ENCODE measurements at regions not wholly inside any gene's neighbourhood (a gene's known extent, or its start where the extent isn't known, plus 50 kb on each side); places are given as distances from the start of the nearest gene placed in this dataset.

DNA sequence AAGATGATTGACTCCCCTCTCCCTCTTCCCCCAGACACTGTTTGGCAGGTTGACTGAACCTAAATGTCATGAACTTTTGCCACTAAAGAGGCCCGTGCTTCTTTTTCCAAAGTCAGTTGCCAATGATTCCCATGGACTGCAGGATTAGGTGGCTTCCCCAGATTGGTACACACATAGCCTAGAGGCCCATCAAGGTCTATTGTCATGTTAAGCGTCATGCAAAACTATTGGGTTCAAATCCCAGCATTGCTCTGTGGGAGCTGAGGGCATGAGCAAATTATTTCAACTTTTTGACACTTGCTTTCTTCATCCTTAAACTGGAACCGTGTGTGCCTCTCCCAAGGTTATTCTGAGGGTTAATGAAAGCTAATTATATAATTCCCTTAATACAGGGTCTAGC, 430.2 kb upstream of the TBX3 start:
- no peak for TF ChIP-seq ZFX (IDR thresholded peaks at IDR 0.05)
- TF ChIP-seq, protein P1, sequence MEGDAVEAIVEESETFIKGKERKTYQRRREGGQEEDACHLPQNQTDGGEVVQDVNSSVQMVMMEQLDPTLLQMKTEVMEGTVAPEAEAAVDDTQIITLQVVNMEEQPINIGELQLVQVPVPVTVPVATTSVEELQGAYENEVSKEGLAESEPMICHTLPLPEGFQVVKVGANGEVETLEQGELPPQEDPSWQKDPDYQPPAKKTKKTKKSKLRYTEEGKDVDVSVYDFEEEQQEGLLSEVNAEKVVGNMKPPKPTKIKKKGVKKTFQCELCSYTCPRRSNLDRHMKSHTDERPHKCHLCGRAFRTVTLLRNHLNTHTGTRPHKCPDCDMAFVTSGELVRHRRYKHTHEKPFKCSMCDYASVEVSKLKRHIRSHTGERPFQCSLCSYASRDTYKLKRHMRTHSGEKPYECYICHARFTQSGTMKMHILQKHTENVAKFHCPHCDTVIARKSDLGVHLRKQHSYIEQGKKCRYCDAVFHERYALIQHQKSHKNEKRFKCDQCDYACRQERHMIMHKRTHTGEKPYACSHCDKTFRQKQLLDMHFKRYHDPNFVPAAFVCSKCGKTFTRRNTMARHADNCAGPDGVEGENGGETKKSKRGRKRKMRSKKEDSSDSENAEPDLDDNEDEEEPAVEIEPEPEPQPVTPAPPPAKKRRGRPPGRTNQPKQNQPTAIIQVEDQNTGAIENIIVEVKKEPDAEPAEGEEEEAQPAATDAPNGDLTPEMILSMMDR (conservative IDR thresholded peaks at IDR 0.05) = no peak
- no peak overlapping the region for H3K27ac ChIP-seq

DNA sequence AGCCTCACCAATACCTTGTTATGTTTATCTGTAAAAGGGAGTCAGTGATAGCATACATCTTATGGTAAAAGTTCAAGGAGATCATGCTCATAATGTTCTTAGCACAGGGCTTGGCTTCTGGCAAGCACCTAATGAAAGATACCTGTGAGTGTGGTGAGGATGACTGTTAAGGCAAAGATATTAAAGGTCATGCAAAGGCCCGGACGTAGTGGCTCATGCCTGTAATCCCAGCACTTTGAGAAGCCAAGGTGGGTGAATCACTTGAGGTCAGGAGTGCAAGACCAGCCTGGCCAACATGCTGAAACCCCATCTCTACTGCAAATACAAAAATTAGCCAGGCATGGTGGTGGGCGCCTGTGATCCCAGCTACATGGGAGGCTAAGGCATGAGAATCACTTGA, 425.9 kb upstream of the TBX3 start:
- no peak for TF ChIP-seq ZFX (IDR thresholded peaks at IDR 0.05)
- TF ChIP-seq, protein P1 (conservative IDR thresholded peaks at IDR 0.05) = no peak
- H3K27ac ChIP-seq = no peak overlapping the region

DNA sequence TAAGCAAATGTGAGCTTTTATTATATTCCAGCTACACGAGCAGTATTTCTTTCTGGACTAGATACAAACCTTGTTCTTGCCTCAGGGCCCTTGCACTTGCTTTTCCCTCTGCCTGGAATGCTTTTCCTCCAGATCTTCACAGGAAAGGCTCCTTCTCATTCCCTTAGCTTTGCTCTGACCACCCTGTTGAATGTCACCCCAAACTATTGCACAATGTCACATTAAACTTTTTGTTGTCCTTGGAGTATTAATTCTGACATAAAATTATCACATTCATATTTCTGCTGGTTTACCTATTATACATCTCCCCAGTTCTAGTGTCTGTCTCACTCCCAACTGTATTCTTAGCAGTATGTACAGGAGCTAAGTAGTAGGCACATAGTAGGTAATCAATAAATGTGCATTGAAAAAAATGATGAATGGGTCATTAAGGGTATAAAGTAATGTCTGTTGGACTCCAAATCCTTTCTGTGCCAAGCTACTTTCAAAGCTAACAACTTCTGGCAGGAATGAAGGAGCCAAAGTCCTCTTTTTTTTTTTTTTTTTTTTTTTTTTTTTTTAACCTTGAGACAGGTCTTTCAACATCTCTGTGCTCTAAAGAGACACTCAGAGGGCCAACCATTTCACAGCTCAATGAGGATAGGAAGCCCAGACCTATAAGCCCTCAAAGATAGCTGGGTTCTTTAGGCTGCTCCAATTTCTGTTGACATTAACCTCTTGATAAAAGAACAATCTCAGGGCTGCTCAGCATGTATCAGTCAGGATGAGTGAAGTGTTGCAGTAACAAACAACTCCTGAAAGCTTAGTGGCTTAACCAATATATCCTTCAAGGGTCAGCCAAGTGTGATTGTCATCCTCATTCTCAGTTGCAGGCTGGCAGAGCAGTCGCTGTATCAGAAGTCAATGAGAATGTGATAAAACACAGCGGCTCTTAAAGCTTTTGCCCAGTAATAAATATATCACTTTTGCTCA, 424.4 kb upstream of the TBX3 start:
- TF ChIP-seq ZFX (IDR thresholded peaks at IDR 0.05) = no peak
- TF ChIP-seq, protein P1 (conservative IDR thresholded peaks at IDR 0.05) = no peak

DNA sequence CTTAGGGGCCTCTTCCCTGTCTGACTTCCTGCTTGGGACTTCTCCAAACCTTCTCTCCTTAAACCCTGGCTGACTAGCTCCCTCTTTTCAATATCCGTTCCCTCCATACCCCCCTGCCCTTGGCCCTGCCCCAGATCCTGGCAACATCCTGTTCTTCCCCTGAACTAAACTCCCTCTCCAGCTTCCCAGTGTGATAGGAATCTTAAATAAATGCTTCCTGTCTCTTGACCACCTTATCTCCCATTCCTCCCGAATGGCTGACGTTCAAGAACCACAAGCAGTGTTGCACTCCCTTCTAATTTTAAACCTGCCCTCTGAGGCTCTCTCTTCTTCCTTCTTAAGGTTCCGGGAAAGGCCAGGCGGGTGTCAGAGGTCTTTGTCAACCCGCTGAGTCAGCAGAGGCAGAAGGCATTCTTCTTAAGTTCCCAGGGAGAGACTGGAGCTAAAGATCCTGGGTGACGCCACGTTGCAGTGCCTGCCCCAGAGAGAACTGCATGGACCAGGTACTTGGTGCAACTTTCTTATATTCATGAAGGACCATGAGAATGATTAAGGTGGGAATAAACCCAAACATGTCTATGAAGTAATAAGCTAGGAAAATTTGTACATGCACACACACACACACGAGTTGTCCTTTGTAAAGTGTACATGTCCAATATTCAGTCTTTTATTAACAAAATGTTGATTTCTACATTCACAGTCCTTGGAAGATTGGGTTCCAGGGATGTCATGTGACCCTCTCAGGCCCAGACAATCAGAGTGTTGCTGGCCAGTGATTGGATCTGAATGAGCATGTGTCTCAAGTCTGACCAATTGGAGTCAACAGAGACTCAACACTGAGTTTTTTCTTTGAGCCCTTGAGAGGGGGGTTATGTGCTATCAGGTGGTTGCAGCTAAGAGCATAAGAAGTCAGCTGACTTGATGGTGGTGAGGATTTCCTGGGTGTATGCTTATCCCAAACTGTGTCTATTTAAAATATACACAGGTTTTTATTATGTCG, 420.2 kb upstream of the TBX3 start:
- H3K27ac ChIP-seq = peak overlapping the region; percentile 89
- TF ChIP-seq, protein P1 (conservative IDR thresholded peaks at IDR 0.05) = no peak
- no peak for TF ChIP-seq ZFX (IDR thresholded peaks at IDR 0.05)

More for the DNA sequence above, 424.4 kb upstream of the TBX3 start:
- H3K27ac ChIP-seq = no peak overlapping the region

DNA sequence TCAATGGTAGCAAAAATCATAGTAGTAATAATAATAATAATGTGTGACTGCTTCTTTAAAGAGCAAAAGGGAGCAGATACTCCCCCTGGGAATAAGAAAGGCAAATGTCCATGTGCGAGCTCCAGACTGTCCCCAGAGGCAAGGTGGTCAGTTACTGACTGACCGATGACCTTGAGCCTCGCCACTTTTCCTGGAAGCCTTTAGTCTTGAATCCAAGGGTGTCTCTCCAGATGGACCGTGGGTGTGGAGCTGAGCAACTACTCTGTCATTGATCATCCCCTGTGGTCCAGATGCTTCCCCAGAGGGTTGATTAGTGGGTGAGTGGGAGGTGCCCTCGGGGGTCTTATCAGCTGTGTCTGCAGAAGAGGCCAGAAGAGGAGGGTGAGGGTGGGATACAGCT, 418.5 kb upstream of the TBX3 start:
- no peak for TF ChIP-seq ZFX (IDR thresholded peaks at IDR 0.05)
- TF ChIP-seq, protein P1 (conservative IDR thresholded peaks at IDR 0.05) = no peak
- peak overlapping the region; percentile 89; the same call in 1 of the 2 replicates for H3K27ac ChIP-seq

DNA sequence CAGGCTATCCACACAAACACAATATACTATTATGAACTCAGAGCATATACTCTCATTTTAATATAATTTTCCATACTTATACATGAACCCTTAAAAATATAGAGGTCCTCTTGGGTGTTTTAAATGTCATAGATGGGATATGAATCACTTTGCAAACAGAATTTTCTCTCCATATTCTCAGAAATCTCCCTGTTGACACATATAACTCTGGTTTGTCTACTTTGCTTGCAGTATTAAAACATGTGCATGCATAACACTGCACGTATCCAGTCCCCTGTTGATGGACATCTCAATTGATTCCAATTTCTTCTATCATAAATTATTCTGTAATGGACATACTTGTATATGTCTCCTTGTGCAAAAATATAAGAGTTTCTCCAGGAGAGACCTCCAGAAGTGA, 417.5 kb upstream of the TBX3 start:
- TF ChIP-seq, protein P1 (conservative IDR thresholded peaks at IDR 0.05) = no peak
- TF ChIP-seq ZFX (IDR thresholded peaks at IDR 0.05) = no peak
- no peak overlapping the region for H3K27ac ChIP-seq

Data from C4-2B (cell line).